H1 (cell line): ENCODE measurements at regions not wholly inside any gene's neighbourhood (a gene's known extent, or its start where the extent isn't known, plus 50 kb on each side); places are given as distances from the start of the nearest gene placed in this dataset.
A peak's percentile ranks its signal among the peaks of the same experiment; 100 is the strongest.

ENCODE experiments used
- CTCF ChIA-PET: fragments of 300-600 bp; sonication (Branson Sonifier 250); formaldehyde crosslinking; loops from one replicate; lab custom pipeline; 2021; ENCODE audit not compliant: partially characterized antibody; lab: Charles Lee
- POLR2A ChIA-PET: fragments of 300-600 bp; sonication (Branson Sonifier 250); formaldehyde crosslinking; loops from one replicate; lab custom pipeline; 2021; ENCODE audit warnings: inconsistent platforms; ENCODE audit not compliant: partially characterized antibody; lab: Charles Lee
- DNase-seq, 2 experiments: peaks; one replicate each; pipeline versions ENCODE4 v3.0.0 to v3.0.0-alpha.2; 2010 to 2022; ENCODE audit warnings: low spot score in 2 of 2, low read depth in 1 of 2, mixed read lengths in 1 of 2
- FAIRE-seq: peaks from 2 replicates; lab custom pipeline; 2011; peaks lifted over from hg19 to GRCh38; lab: Jason Lieb, UNC
- H2AFZ ChIP-seq: 2 replicates; pipeline ENCODE4 v1.8.1; 2012; ENCODE audit warnings: low read length, inconsistent platforms
- H2AK5ac ChIP-seq: 2 replicates; pipeline ENCODE4 v1.6.1; 2013; ENCODE audit warnings: low read depth, low read length
- H2BK120ac ChIP-seq: replicated peaks from 2 replicates; pipeline ENCODE3; 2013; ENCODE audit warnings: low read depth, low read length, inconsistent platforms
- H2BK12ac ChIP-seq: 2 replicates; pipeline ENCODE4 v1.6.1; 2013; ENCODE audit warnings: low read depth, low read length
- H2BK15ac ChIP-seq: 2 replicates; pipeline ENCODE4 v1.6.1; 2013; ENCODE audit warnings: low read length
- H2BK20ac ChIP-seq: 2 replicates; pipeline ENCODE4 v1.6.1; 2013; ENCODE audit warnings: low read length
- H2BK5ac ChIP-seq: 2 replicates; pipeline ENCODE4 v1.6.1; 2013; ENCODE audit warnings: low read depth, low read length
- H3K14ac ChIP-seq: 2 replicates; pipeline ENCODE4 v1.6.1; 2013; ENCODE audit warnings: inconsistent platforms; ENCODE audit not compliant: insufficient read length
- H3K18ac ChIP-seq: 2 replicates; pipeline ENCODE4 v1.6.1; 2013; ENCODE audit warnings: low read length; ENCODE audit errors: extremely low read depth
- H3K23ac ChIP-seq: 2 replicates; pipeline ENCODE4 v1.6.1; 2013; ENCODE audit warnings: inconsistent platforms; ENCODE audit not compliant: insufficient read length
- H3K23me2 ChIP-seq: 2 replicates; pipeline ENCODE4 v1.6.1; 2013; ENCODE audit warnings: low read depth, low read length
- H3K27ac ChIP-seq: 2 replicates; pipeline ENCODE4 v1.6.1; 2011; ENCODE audit warnings: low read depth, low read length, inconsistent platforms
- H3K27me3 ChIP-seq, 4 experiments: replicated peaks in 1 of 4; 1 replicate in 1 of 4; 2 replicates in 3 of 4; pipeline versions ENCODE4 v1.6.1 to v1.8.1; 2011 to 2013; ENCODE audit warnings: low read length in 3 of 4, mild to moderate bottlenecking in 3 of 4, inconsistent platforms in 2 of 4, mixed read lengths in 2 of 4, moderate library complexity in 1 of 4; ENCODE audit not compliant: control insufficient read depth in 3 of 4, insufficient read depth in 3 of 4; ENCODE audit errors: extremely low read depth in 1 of 4
- H3K36me3 ChIP-seq, 4 experiments: 2 replicates each; pipeline versions ENCODE4 v1.6.1 to v1.8.1; 2011 to 2013; ENCODE audit warnings: mild to moderate bottlenecking in 4 of 4, low read length in 3 of 4, moderate library complexity in 2 of 4, control low read depth in 1 of 4, inconsistent platforms in 1 of 4; ENCODE audit not compliant: insufficient read depth in 4 of 4, control insufficient read depth in 2 of 4
- H3K4ac ChIP-seq: replicated peaks from 2 replicates; pipeline ENCODE3; 2013; ENCODE audit warnings: low read length, low read depth, mixed read lengths, inconsistent platforms; ENCODE audit not compliant: insufficient read length
- H3K4me1 ChIP-seq, 4 experiments: replicated peaks in 1 of 4; 1 replicate in 1 of 4; 2 replicates in 3 of 4; pipeline versions ENCODE4 v1.6.1 to v1.8.1; 2011 to 2013; ENCODE audit warnings: low read length in 3 of 4, inconsistent platforms in 2 of 4, mixed read lengths in 1 of 4; ENCODE audit not compliant: insufficient read depth in 4 of 4, control insufficient read depth in 3 of 4
- H3K4me2 ChIP-seq, 2 experiments: 2 replicates each; pipeline versions ENCODE4 v1.6.1 to v1.8.1; 2011 to 2013; ENCODE audit warnings: low read depth in 2 of 2, low read length in 2 of 2, control low read depth in 1 of 2, inconsistent platforms in 1 of 2, mild to moderate bottlenecking in 1 of 2; ENCODE audit not compliant: insufficient read depth in 1 of 2
- H3K4me3 ChIP-seq, 4 experiments: fragments of 200-600, 300-600 bp in 1 of 4; sonication (generic), shearing (Covaris generic), sonication (Bioruptor Twin) in 1 of 4; 2 replicates each; pipeline versions ENCODE4 v1.5.1 to v1.8.1; 2011 to 2016; ENCODE audit warnings: low read length in 4 of 4, low read depth in 3 of 4, control low read depth in 2 of 4, inconsistent platforms in 2 of 4, mild to moderate bottlenecking in 2 of 4, mixed read lengths in 1 of 4, moderate library complexity in 1 of 4; ENCODE audit not compliant: insufficient read depth in 2 of 4; ENCODE audit errors: extremely low read depth in 1 of 4
- H3K56ac ChIP-seq: replicated peaks from 2 replicates; pipeline ENCODE3; 2013; ENCODE audit warnings: low read depth, mild to moderate bottlenecking, mixed read lengths, low read length, inconsistent platforms; ENCODE audit not compliant: insufficient read length
- H3K79me1 ChIP-seq: 2 replicates; pipeline ENCODE4 v1.6.1; 2013; ENCODE audit warnings: low read depth, low read length, control low read depth
- H3K79me2 ChIP-seq, 2 experiments: 2 replicates each; pipeline versions ENCODE4 v1.6.1 to v1.8.1; 2012 to 2013; ENCODE audit warnings: low read length in 2 of 2, mild to moderate bottlenecking in 2 of 2, inconsistent platforms in 1 of 2; ENCODE audit not compliant: insufficient read depth in 2 of 2, control insufficient read depth in 1 of 2
- H3K9ac ChIP-seq, 4 experiments: replicated peaks in 1 of 4; 1 replicate in 1 of 4; 2 replicates in 3 of 4; pipeline versions ENCODE4 v1.6.1 to v1.8.1; 2011 to 2013; ENCODE audit warnings: low read depth in 3 of 4, low read length in 3 of 4, control low read depth in 2 of 4, mild to moderate bottlenecking in 2 of 4, moderate library complexity in 2 of 4, inconsistent platforms in 1 of 4; ENCODE audit errors: extremely low read depth in 1 of 4
- H3K9me3 ChIP-seq, 2 experiments: 2 replicates each; pipeline versions ENCODE4 v1.6.1 to v1.8.1; 2012 to 2013; ENCODE audit warnings: mild to moderate bottlenecking in 2 of 2, moderate library complexity in 2 of 2, control low read depth in 1 of 2, inconsistent platforms in 1 of 2, low read depth in 1 of 2, low read length in 1 of 2, mixed read lengths in 1 of 2; ENCODE audit not compliant: insufficient read depth in 2 of 2
- H4K20me1 ChIP-seq, 2 experiments: replicated peaks in 1 of 2; 2 replicates each; pipeline versions ENCODE3 to v1.8.1; 2011 to 2013; ENCODE audit warnings: inconsistent platforms in 2 of 2, low read length in 2 of 2, mild to moderate bottlenecking in 1 of 2; ENCODE audit not compliant: insufficient read depth in 2 of 2, control insufficient read depth in 1 of 2
- H4K5ac ChIP-seq: 2 replicates; pipeline ENCODE4 v1.6.1; 2013; ENCODE audit warnings: low read length, low read depth, mixed read lengths, inconsistent platforms; ENCODE audit not compliant: insufficient read length
- H4K8ac ChIP-seq: 2 replicates; pipeline ENCODE4 v1.8.0; 2013; ENCODE audit warnings: mild to moderate bottlenecking, moderate library complexity, low read length, inconsistent platforms; ENCODE audit not compliant: insufficient read depth; ENCODE audit errors: extremely low read depth
- H4K91ac ChIP-seq: replicated peaks from 2 replicates; pipeline ENCODE3; 2013; ENCODE audit warnings: low read length, mixed read lengths, inconsistent platforms; ENCODE audit not compliant: insufficient read length
- ATF2 ChIP-seq: IDR thresholded peaks from 2 replicates; pipeline ENCODE4 v1.6.1; 2012; ENCODE audit warnings: low read length, inconsistent platforms
- BRCA1 ChIP-seq: IDR thresholded peaks from 2 replicates; pipeline ENCODE4 v1.6.1; 2012; ENCODE audit warnings: low read depth, low read length, improper control_type of control experiment
- CREB1 ChIP-seq: IDR thresholded peaks from 2 replicates; pipeline ENCODE4 v1.6.1; 2012; ENCODE audit warnings: inconsistent platforms
- EGR1 ChIP-seq: IDR thresholded peaks from 2 replicates; pipeline ENCODE4 v1.6.1; 2011; ENCODE audit warnings: low read depth, low read length, borderline replicate concordance
- EZH2 ChIP-seq: fragments of 200-600 bp; sonication (generic); IDR thresholded peaks from 2 replicates; pipeline ENCODE4 v1.7.1; 2012; ENCODE audit warnings: low read depth, mild to moderate bottlenecking, moderate library complexity, low read length, inconsistent platforms; ENCODE audit not compliant: severe bottlenecking
- FOSL1 ChIP-seq: IDR thresholded peaks from 2 replicates; pipeline ENCODE4 v1.6.1; 2011; ENCODE audit warnings: mild to moderate bottlenecking, low read depth, low read length, moderate library complexity; ENCODE audit not compliant: insufficient read depth
- NRF1 ChIP-seq: IDR thresholded peaks from 2 replicates; pipeline ENCODE4 v1.6.1; 2011; ENCODE audit warnings: mild to moderate bottlenecking, low read depth, low read length, improper control_type of control experiment
- SAP30 ChIP-seq: fragments of 300-600 bp; sonication (generic); IDR thresholded peaks from 2 replicates; pipeline ENCODE4 v1.7.1; 2012; ENCODE audit warnings: low read length, moderate library complexity, mild to moderate bottlenecking, inconsistent platforms; ENCODE audit not compliant: insufficient read depth, insufficient replicate concordance
- SIRT6 ChIP-seq: IDR thresholded peaks from one replicate; pipeline ENCODE4 v1.7.1; 2012; ENCODE audit warnings: low read length, inconsistent platforms
- TEAD4 ChIP-seq: IDR thresholded peaks from 2 replicates; pipeline ENCODE4 v1.6.1; 2012; ENCODE audit warnings: low read depth, low read length, inconsistent platforms, mixed read lengths
- WGBS, 2 experiments: shearing (Covaris generic) in 1 of 2; methylation state at CpG; one replicate each; pipeline versions ENCODE4 v1.1.6 to v1.1.7; 2013 to 2015; ENCODE audit warnings: low lambda C conversion rate in 2 of 2, mixed read lengths in 2 of 2, inconsistent platforms in 1 of 2, low coverage in 1 of 2, missing lambda C conversion rate in 1 of 2; ENCODE audit not compliant: insufficient replicate concordance in 2 of 2, insufficient coverage in 1 of 2, insufficient read length in 1 of 2; ENCODE audit errors: extremely low coverage in 1 of 2, missing lambda C conversion rate in 1 of 2; 5-methylcytosine and 5-hydroxymethylcytosine counted together

- FAIRE-seq (no peak), DNase-seq (no peak)
- ChIA-PET CTCF (interaction anchor here (0.6 to 3.7 kb wide), 15 partner anchors 9 to 293 kb away, joined by 3 to 22 read pairs (median 4); partner anchors contain the start of gene DISP3), POLR2A (interaction anchor here (1.6 kb wide), 1 partner anchor 13 kb away, joined by 4 read pairs; no protein-coding TSS in a partner anchor)
- no peak overlapping the region for H3K23ac ChIP-seq
- no peaks in the 10 kb centered on the region for H4K20me1 ChIP-seq
- no peak overlapping the region for H2AK5ac ChIP-seq
- no peak overlapping the region for H4K8ac ChIP-seq
- H2AFZ ChIP-seq = no peak overlapping the region
- no peaks in the 10 kb centered on the region for H3K36me3 ChIP-seq
- H3K27ac ChIP-seq = no peak overlapping the region
- no peak overlapping the region for H3K4ac ChIP-seq
- 0 out of 2 replicates have a peak overlapping the region, but pooled peaks have one; percentile 55 for H2BK20ac ChIP-seq
- no peak overlapping the region for H2BK15ac ChIP-seq
- H4K91ac ChIP-seq = no peak overlapping the region
- no peak overlapping the region for H2BK120ac ChIP-seq
- H3K79me1 ChIP-seq = no peaks in the 10 kb centered on the region
- no peaks in the 10 kb centered on the region; the same call in 1 of the 2 replicates for H3K23me2 ChIP-seq
- H3K4me1 ChIP-seq = peaks cover 8 to 20% (median 12%) of the 10 kb centered on the region in 4 experiments
- H3K27me3 ChIP-seq = no peaks in the 10 kb centered on the region
- H3K4me3 ChIP-seq = no peak overlapping the region
- H3K56ac ChIP-seq = no peak overlapping the region
- H3K18ac ChIP-seq = no peak overlapping the region; the same call in 1 of the 2 replicates
- no peaks in the 10 kb centered on the region for H3K79me2 ChIP-seq
- H3K9me3 ChIP-seq = no peaks in the 10 kb centered on the region
- H4K5ac ChIP-seq = no peak overlapping the region
- 79% methylated on average over 20 of the region's 20 CpGs; no CpG with 5 or more reads in 1 of the 2 experiments for WGBS, 2 experiments
- H3K14ac ChIP-seq = no peak overlapping the region
- H2BK5ac ChIP-seq = no peak overlapping the region
- H3K9ac ChIP-seq = no peak overlapping the region
- H2BK12ac ChIP-seq = no peak overlapping the region
- no peak overlapping the region for H3K4me2 ChIP-seq
- TF ChIP-seq SIRT6 = no peak
- no peak for TF ChIP-seq FOSL1
- no peak for TF ChIP-seq CREB1
- TF ChIP-seq EGR1 = no peak
- TF ChIP-seq NRF1 = no peak
- TF ChIP-seq ATF2 = no peak
- no peak for TF ChIP-seq TEAD4
- TF ChIP-seq BRCA1 = no peak
- TF ChIP-seq SAP30 = no peak
- no peak for TF ChIP-seq EZH2
Observed at GRCh38 chr1:11352816-11353799, 80.1 kb downstream of the UBIAD1 start.
